ENCODE measurements at regions not wholly inside any gene's neighbourhood (a gene's known extent, or its start where the extent isn't known, plus 50 kb on each side); places are given as distances from the start of the nearest gene placed in this dataset.
"Not testable (repeated sequence)": the region's sequence is repeated elsewhere in the genome, so short reads cannot be mapped to it uniquely, and the experiment has no call there.

GRCh38 chr20:4435225-4435624 lies 186.1 kb upstream of the ADRA1D start:
- DNase-seq, result no peak
- 59 to 85% (median 63%) methylated on average over 1 of the region's 1 CpG for WGBS, 5 donors
- no peak overlapping the region for H3K4me3 ChIP-seq
- H3K27me3 ChIP-seq (replicated peaks in 1 of 7), result peaks cover 0 to 2% (median 0%) of the 10 kb centered on the region in 7 donors
- intact Hi-C loops (cut with DNase I; ENCODE audit: low total_unique reads), result no loop called here
- H3K9me3 ChIP-seq, result no peaks in the 10 kb centered on the region
- no peaks in the 10 kb centered on the region for H3K36me3 ChIP-seq
- TF ChIP-seq, protein P1, sequence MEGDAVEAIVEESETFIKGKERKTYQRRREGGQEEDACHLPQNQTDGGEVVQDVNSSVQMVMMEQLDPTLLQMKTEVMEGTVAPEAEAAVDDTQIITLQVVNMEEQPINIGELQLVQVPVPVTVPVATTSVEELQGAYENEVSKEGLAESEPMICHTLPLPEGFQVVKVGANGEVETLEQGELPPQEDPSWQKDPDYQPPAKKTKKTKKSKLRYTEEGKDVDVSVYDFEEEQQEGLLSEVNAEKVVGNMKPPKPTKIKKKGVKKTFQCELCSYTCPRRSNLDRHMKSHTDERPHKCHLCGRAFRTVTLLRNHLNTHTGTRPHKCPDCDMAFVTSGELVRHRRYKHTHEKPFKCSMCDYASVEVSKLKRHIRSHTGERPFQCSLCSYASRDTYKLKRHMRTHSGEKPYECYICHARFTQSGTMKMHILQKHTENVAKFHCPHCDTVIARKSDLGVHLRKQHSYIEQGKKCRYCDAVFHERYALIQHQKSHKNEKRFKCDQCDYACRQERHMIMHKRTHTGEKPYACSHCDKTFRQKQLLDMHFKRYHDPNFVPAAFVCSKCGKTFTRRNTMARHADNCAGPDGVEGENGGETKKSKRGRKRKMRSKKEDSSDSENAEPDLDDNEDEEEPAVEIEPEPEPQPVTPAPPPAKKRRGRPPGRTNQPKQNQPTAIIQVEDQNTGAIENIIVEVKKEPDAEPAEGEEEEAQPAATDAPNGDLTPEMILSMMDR (IDR thresholded peaks at IDR 0.05 in 8 of 11, conservative IDR thresholded peaks at IDR 0.05 in 3 of 11), result no peak
- TF ChIP-seq POLR2AphosphoS5 (IDR thresholded peaks at IDR 0.05) (no peak), POLR2A (IDR thresholded peaks at IDR 0.05) (no peak)
- no peak overlapping the region for H3K27ac ChIP-seq
- H3K4me1 ChIP-seq, result no peaks in the 10 kb centered on the region

GRCh38 chr20:4434681-4435080 lies 185.6 kb upstream of the ADRA1D start:
- intact Hi-C loops (cut with DNase I; ENCODE audit: low total_unique reads), result no loop called here
- Histone ChIP-seq H3K36me3 (no peaks in the 10 kb centered on the region), H3K27me3 (replicated peaks in 1 of 7) (no peaks in the 10 kb centered on the region), H3K27ac (no peak overlapping the region), H3K4me1 (no peaks in the 10 kb centered on the region), H3K4me3 (no peak overlapping the region), H3K9me3 (no peaks in the 10 kb centered on the region)
- DNase-seq, result no peak
- 76 to 94% (median 82%) methylated on average over 4 of the region's 4 CpGs for WGBS, 5 donors
- TF ChIP-seq POLR2A (IDR thresholded peaks at IDR 0.05) (no peak), POLR2AphosphoS5 (IDR thresholded peaks at IDR 0.05) (no peak)
- TF ChIP-seq, protein P1 (IDR thresholded peaks at IDR 0.05 in 8 of 11, conservative IDR thresholded peaks at IDR 0.05 in 3 of 11), result no peak

- Histone ChIP-seq H3K27ac (no peak overlapping the region), H3K36me3 (no peaks in the 10 kb centered on the region), H3K4me3 (no peak overlapping the region), H3K4me1 (peaks cover 0 to 7% (median 0%) of the 10 kb centered on the region in 6 donors), H3K9me3 (no peaks in the 10 kb centered on the region), H3K27me3 (replicated peaks in 1 of 7) (no peaks in the 10 kb centered on the region)
- WGBS, 5 donors, result 72 to 97% (median 92%) methylated on average over 2 of the region's 2 CpGs
- intact Hi-C loops (cut with DNase I; ENCODE audit: low total_unique reads), result no loop called here
- TF ChIP-seq, protein P1 (IDR thresholded peaks at IDR 0.05 in 8 of 11, conservative IDR thresholded peaks at IDR 0.05 in 3 of 11), result no peak
- no peak for TF ChIP-seq POLR2A (IDR thresholded peaks at IDR 0.05)
- no peak for TF ChIP-seq POLR2AphosphoS5 (IDR thresholded peaks at IDR 0.05)
- no peak for DNase-seq
Measured at GRCh38 chr20:4431446-4431845, 182.4 kb upstream of the ADRA1D start.

DNA sequence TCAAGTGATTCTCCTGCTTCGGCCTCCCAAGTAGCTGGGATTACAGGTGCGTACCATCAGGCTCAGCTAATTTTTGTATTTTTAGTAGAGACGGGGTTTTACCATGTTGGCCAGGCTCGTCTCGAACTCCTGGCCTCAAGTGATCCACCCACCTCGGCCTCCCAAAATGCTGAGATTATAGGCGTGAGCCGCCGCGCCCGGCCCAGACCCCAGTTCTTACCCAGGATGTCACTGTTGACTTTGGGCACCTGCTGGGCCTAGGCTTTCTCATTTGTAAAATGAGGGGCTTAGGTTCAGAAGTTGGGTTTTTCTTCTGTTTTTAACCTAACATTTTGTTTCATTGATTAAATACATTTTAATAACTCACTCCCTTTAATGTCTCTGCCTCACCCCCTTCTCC lies 181.7 kb upstream of the ADRA1D start:
- H3K27ac ChIP-seq; intact Hi-C loops (cut with DNase I; ENCODE audit: low total_unique reads); H3K9me3 ChIP-seq; DNase-seq; H3K4me3 ChIP-seq; H3K36me3 ChIP-seq; H3K4me1 ChIP-seq; H3K27me3 ChIP-seq (replicated peaks in 1 of 7): not testable (repeated sequence)
- 80 to 96% (median 91%) methylated on average over 11 of the region's 11 CpGs for WGBS, 5 donors
